Progenitor cell of endocrine pancreas (in vitro differentiated cells): ENCODE measurements at regions not wholly inside any gene's neighbourhood (a gene's known extent, or its start where the extent isn't known, plus 50 kb on each side); places are given as distances from the start of the nearest gene placed in this dataset.

Experiments used
- DNase-seq: peaks from one replicate; pipeline ENCODE4 v3.0.0; 2021; ENCODE audit warnings: low spot score; ENCODE audit not compliant: unreplicated experiment
- H3K27ac Mint-ChIP-seq: 2 replicates; pipeline ENCODE4 v1.8.0; 2021; ENCODE audit warnings: mild to moderate bottlenecking, moderate library complexity, mixed read lengths
- H3K27me3 Mint-ChIP-seq: 2 replicates; pipeline ENCODE4 v1.8.0; 2021; ENCODE audit warnings: mixed read lengths
- H3K36me3 Mint-ChIP-seq: 2 replicates; pipeline ENCODE4 v1.8.0; 2022; ENCODE audit warnings: mixed read lengths; ENCODE audit not compliant: insufficient read depth
- H3K4me1 Mint-ChIP-seq: 2 replicates; pipeline ENCODE4 v1.8.0; 2021; ENCODE audit warnings: low read depth, mixed read lengths
- H3K4me3 Mint-ChIP-seq: 2 replicates; pipeline ENCODE4 v1.8.0; 2021; ENCODE audit warnings: low read depth, mild to moderate bottlenecking, moderate library complexity, mixed read lengths
- H3K9me3 Mint-ChIP-seq: 2 replicates; pipeline ENCODE4 v1.8.0; 2021; ENCODE audit warnings: low read depth, mixed read lengths
- TF ChIP-seq, protein P1 (sequence below): fragments of 200-600 bp; sonication (generic); IDR thresholded peaks from one replicate; pipeline ENCODE4 v1.5.0; 2021; ENCODE audit warnings: antibody characterized with exemption, mild to moderate bottlenecking; ENCODE audit not compliant: unreplicated experiment

DNA sequence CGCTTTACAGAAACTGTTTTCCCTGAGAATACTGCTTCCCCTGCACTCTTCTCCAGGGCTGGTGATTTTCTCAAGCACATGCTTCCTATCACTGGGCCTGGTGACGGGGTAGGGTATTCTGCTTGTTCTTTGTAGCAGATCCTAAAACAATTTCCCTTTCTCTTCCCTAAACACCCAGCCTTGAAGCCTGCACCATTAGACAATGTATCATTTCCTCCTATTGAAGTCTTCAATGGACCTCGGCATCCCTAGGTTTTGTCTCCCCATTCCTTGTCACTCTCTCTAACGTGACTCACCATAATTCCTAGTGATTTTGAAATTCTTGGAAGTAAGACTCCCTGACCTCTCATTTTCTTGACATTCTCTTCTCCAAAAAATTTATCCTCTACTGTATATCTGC, 109.5 kb upstream of the GHITM start:
- H3K36me3 Mint-ChIP-seq = no peaks in the 10 kb centered on the region
- peaks cover 3% of the 10 kb centered on the region for H3K9me3 Mint-ChIP-seq
- no peak overlapping the region for H3K4me3 Mint-ChIP-seq
- H3K4me1 Mint-ChIP-seq = no peaks in the 10 kb centered on the region
- TF ChIP-seq, protein P1, sequence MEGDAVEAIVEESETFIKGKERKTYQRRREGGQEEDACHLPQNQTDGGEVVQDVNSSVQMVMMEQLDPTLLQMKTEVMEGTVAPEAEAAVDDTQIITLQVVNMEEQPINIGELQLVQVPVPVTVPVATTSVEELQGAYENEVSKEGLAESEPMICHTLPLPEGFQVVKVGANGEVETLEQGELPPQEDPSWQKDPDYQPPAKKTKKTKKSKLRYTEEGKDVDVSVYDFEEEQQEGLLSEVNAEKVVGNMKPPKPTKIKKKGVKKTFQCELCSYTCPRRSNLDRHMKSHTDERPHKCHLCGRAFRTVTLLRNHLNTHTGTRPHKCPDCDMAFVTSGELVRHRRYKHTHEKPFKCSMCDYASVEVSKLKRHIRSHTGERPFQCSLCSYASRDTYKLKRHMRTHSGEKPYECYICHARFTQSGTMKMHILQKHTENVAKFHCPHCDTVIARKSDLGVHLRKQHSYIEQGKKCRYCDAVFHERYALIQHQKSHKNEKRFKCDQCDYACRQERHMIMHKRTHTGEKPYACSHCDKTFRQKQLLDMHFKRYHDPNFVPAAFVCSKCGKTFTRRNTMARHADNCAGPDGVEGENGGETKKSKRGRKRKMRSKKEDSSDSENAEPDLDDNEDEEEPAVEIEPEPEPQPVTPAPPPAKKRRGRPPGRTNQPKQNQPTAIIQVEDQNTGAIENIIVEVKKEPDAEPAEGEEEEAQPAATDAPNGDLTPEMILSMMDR = no peak
- DNase-seq = no peak
- no peak overlapping the region for H3K27ac Mint-ChIP-seq
- no peaks in the 10 kb centered on the region for H3K27me3 Mint-ChIP-seq

DNA sequence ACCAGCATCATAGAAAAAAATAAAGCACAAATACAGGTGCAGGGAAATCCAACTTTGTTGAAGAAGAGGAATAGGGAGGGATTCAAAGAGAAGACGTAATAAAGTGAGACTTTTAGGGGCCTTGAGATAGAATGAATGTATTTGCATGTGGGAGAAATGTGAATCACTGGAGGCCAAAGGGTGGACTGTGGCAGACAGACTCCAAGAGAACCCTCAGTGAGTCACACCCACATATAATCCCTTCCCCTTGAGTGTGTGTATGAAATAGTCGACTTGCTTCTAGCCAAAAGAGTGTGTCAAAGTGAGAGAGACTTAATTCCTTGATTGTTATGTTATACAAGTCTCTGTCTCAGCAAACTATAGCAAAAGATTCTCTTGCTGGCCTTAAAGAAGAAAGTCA, 101.3 kb upstream of the GHITM start:
- DNase-seq = no peak
- no peak overlapping the region for H3K4me3 Mint-ChIP-seq
- no peak overlapping the region for H3K27ac Mint-ChIP-seq
- H3K36me3 Mint-ChIP-seq = no peaks in the 10 kb centered on the region
- H3K9me3 Mint-ChIP-seq = peaks cover 3% of the 10 kb centered on the region
- no peaks in the 10 kb centered on the region for H3K4me1 Mint-ChIP-seq
- TF ChIP-seq, protein P1 = no peak
- H3K27me3 Mint-ChIP-seq = no peaks in the 10 kb centered on the region

- Mint-ChIP-seq H3K9me3 (no peaks in the 10 kb centered on the region), H3K27me3 (no peaks in the 10 kb centered on the region), H3K4me3 (no peak overlapping the region), H3K4me1 (no peaks in the 10 kb centered on the region), H3K36me3 (no peaks in the 10 kb centered on the region), H3K27ac (no peak overlapping the region)
- no peak for DNase-seq
- TF ChIP-seq, protein P1 = no peak
These were observed 99.4 kb upstream of the GHITM start for GRCh38 chr10:84039957-84040356.

DNA sequence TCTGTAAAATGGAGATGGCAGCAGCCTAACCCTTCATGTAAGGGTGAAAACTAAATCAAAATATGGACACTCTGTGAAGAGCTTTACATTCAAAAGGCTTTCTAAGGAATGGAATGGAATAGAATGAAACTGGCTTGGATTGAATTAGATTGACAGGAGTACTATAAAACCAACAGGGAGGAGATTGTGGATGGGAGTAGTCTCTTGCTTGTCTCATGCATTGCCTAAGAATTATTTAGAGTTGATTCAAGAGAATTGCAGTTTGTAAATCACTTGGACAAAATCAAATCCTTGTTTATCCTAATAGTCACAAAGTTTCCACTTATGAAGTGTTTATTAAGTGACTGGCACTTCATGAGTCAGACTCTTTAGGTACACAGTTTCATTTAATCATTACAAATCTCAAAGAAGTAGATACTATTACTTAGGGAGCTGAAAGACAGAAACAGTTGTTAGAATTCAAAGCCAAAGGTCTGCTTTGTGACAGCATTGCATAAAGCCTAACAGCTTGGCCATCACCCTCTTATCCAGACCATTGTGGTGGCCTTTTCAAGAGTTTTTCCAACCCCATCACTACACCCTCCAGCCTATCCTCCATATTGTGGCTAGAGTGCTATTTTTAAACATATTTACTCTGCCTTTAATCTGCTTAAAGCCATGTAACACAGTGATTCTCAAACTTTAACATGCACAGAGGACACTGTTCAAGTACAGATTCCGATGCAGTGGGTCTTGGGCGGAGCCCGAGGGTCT, 91.9 kb upstream of the GHITM start:
- H3K27me3 Mint-ChIP-seq = no peaks in the 10 kb centered on the region
- no peak overlapping the region for H3K4me3 Mint-ChIP-seq
- peaks cover 10% of the 10 kb centered on the region for H3K4me1 Mint-ChIP-seq
- H3K9me3 Mint-ChIP-seq = peaks cover 5% of the 10 kb centered on the region
- no peak overlapping the region for H3K27ac Mint-ChIP-seq
- TF ChIP-seq, protein P1 = no peak
- H3K36me3 Mint-ChIP-seq = no peaks in the 10 kb centered on the region
- DNase-seq = no peak

DNA sequence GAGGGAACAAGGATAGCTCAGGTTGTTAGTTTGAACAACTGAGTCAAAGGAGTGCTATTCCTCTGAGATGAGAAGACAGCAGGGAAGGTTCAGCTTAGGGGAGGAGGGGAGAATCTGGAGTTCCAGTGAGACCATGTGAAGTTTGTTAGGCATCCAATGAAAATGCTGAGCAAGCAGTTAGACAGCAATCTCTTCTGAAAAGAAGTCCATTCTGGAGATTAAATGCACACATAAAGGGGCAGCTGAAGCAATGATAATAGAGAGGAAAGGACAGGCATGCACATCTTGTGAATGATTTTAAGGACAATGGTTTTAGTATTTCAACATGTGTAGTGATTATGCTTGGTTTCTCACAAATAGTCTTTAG, 89.7 kb upstream of the GHITM start:
- Mint-ChIP-seq H3K4me3 (no peak overlapping the region), H3K4me1 (peaks cover 10% of the 10 kb centered on the region), H3K9me3 (peaks cover 5% of the 10 kb centered on the region), H3K36me3 (no peaks in the 10 kb centered on the region), H3K27ac (no peak overlapping the region), H3K27me3 (no peaks in the 10 kb centered on the region)
- no peak for DNase-seq
- TF ChIP-seq, protein P1 = no peak
